NCI-H446 treated with DMSO at 0.1 percent for 48 hours (cell line): ENCODE measurements at regions not wholly inside any gene's neighbourhood (a gene's known extent, or its start where the extent isn't known, plus 50 kb on each side); places are given as distances from the start of the nearest gene placed in this dataset.

Experiments used
- DNase-seq: peaks from one replicate; lab custom pipeline; 2025; lab: John Stamatoyannopoulos, UW

DNA sequence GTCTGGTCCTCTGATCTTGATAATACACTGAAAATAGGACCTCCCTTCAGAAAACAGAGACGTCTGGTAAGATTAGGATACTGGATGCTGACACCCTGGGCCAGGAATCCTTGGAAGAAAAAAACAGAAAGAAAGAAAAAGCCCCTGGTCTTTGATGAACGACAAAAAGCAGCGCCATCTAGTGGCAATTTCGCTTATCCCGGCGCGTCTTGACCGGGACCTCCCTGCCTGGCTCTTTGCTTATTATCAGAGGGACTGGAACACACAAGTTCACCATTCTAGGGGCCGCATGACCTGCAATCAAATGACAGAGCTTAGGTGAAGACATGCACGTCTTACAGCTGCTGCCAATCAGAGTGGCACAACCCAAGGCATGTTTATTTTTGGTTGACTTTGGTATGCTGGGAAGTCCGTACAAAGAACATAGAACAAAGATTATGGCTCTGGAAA, 114.9 kb upstream of the NFIB start:
- DNase-seq, result peak; percentile 100

DNA sequence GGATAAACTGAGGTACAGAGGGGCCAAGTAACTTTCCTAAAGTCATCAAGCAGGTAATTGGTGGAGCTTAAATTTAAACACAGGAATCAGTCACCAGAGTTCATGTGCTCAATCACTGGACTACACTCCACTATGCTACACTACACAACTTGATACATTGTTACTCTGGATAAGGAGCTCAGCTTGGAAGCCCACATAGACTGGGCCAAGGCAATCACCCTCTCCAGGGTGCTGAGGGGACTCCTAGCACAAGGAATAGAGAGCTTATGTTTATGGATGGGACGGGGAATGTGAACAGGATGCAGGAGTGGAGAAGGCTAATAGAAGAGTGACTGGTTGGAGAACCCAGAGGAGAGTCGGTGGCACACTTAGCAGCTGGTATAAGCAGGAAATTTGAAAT, 113.5 kb upstream of the NFIB start:
- no peak for DNase-seq

DNA sequence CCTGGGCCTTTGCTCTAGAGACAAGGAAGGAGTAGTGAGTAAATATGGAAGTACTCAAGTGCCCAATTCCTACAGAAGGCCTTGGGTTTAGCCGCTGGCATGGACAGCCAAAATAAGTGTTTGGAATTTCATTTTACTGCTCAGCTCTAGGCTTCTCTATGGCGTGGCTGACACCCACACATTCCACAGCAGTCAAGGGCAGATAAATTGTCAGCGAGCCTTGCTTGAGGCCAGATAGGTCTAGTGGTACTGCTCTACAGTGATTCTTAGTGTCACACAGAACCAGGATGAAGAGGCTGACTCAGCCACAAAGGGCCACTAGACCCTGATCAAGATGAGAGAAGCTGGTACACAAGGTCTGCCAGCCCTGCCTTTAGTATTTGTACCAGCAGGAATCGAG, 111.0 kb upstream of the NFIB start:
- no peak for DNase-seq

DNA sequence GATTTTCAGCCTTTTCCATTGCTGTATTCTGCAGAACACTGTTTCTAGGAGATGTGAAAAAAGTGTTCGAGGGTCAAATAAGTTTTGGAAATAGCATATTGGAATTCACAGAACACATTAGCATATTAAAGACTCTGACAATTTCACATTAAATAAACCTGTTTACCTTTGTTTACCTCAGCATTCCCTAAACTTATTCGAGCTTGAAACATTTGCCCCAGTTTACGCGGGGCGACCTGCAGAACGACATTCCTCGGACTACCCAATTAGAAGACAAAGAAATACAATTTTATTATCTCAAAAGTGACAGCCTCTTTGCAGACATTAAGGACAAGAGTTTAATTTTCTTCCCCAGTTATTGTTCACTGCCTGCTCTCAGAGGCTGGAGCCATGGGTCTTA, 110.3 kb upstream of the NFIB start:
- DNase-seq, result no peak

DNA sequence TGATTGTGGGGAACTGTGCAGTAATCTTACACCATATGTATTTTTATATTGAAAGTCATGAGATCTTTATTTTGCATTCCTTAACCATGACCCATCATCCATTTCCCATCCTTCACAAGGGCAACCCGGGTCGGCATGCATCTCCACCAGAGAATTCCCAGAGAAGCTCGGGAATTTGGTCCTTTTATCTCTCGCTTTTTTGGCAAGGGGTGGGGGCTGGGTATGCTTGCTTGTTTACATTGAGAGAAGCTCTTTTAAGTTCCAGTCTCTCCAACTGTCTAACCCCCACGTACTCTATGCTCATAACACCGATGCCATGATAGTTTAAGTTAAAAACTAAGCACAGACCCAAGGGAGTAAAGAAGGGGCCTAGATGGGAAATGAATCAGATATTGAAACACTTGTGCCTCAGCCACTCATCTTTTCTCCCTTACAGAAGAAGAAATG, 109.9 kb upstream of the NFIB start:
- DNase-seq, result no peak

DNA sequence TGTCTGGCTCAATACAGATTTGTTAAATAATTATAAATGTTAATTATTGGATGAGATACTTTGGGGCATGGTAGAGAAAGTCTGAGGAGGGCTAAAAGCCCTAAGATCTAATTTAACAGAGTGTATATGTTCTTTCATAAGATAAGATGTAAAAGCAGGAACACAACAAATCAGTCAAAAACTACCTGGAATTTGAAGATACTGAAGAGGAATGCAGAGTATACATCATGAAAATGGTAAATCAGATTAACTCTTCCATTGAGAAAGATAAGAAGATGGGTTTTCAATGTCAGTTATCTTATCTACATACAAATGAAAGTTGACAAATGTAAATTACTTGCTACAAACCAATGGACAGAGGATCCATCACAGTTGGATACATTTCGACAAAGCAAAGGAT, 107.3 kb upstream of the NFIB start:
- no peak for DNase-seq

DNA sequence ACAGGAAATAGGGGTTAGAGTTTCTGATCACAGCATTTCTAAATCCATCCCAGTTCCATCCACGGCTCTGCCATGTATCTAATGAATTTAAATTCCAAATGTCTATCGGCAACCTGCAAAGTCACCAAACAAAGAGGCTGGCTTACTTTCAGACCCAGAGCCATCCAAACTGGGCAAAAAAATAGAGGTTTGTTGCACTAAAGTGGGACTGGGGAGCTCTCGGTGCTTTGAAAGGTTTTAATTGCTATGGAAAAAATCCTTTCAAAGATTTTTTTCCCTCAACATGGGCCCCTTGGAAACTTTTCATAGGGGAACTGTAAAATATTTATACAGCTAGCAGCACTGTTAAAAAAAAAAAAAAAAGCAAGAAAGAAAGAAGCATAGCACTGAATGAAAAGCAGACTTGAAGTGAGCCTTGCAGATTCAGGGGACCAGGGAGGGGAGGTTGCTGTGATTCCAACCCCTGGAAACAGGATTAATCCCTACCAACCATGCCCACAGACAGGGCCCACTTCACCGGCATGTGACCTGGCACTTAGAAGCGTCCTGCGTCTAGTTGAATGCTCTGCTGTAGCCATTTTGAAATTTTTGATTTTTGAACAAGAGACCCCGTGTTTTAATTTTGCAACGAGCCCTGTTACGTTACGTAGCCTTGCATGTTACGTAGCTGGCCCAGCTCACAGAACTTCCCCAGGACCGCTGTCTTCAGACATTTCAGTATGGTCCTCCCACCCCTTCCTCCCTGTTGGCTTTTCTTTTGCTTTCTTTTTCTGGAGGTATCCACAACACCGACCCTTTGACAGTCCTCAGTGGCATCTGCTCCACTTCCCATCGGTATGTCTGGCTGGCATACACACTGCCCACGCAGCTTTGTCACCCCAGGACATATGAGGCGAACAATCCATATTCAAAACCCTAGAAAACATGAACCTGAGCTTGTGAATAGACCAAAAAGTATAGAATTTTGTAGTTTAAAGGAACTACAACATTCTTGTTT, 105.3 kb upstream of the NFIB start:
- peak; percentile 97 for DNase-seq

DNA sequence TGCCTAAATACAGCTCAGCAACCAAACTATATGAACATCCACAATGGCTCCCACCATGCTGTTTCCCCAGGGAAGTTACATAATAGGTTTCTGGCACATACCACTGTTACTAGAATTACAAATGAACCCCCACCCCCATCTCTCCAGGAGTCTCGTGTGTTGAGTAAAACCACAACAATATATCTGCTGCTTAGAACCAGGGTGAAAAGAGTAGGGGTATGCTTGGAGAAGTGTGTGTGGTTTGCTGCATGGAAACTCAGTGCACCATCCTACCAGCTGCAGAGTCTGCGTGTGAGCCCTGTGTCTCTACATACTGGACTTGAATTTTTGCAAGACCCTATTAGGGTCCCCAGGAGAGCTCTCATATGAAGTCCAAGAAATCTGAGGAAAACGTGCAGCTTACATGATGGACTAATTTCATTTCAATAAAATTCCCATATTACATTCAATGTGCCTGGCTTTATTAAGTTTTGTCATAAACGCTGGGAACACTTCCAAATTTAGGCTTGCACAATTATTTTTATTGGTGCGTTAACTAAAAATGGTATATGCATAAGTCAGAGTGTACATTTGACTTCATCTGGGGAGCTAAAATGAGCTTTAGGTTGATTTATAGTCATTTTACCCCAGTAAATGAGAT, 104.5 kb upstream of the NFIB start:
- DNase-seq, result peak; percentile 99

DNA sequence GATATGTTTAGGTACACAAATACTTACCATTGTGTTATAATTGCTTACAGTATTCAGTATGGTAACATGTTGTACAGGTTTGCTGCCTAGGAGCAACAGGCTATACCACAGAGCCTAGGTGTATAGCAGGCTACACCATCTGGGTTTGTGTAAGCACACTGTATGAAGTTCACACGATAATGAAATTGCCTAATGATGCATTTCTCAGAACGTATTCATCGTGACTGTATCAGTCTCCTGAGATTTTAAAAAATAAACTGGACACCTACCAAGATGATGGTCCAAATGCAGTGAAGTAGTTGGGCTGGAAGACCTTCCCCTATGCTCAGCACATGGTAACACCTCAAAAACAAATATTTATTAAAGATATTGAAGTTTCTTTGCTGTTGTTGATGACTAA, 103.3 kb upstream of the NFIB start:
- peak; percentile 99 for DNase-seq

DNA sequence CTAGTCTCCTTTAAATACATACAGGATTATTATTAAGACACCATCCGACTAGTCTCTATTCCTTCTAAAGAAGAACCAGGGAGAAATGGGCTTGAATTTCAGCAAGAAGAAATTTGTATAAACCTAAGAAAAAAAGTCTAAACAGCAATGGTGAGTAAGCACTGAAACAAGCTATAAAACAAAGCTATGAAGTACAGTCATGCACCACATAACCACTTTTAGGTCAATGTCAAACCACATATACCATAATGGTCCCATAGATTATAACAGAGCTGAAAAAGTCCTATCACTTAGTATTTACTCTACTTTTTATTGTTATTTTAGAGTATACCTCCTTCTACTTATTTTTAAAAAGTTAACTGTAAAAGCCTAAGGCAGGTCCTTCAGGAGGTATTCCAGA, 102.0 kb upstream of the NFIB start:
- no peak for DNase-seq

DNA sequence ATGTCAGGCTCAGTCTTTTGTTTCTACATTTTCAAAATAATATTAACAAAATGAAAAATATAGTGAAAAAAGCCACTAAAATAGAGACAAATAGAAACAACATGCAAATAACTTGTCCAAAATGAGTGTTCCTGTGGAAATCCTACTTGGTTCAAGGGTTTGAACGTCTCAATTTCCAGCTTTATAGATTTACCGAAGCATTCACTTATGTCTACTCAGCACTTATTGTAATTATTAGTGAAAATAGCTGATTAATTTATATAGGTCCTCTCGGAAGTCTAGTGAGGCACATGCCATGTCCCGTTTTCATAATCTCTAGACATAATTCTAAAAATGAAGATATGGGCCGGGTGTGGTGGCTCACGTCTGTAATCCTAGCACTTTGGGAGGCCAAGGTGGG, 99.9 kb upstream of the NFIB start:
- no peak for DNase-seq

DNA sequence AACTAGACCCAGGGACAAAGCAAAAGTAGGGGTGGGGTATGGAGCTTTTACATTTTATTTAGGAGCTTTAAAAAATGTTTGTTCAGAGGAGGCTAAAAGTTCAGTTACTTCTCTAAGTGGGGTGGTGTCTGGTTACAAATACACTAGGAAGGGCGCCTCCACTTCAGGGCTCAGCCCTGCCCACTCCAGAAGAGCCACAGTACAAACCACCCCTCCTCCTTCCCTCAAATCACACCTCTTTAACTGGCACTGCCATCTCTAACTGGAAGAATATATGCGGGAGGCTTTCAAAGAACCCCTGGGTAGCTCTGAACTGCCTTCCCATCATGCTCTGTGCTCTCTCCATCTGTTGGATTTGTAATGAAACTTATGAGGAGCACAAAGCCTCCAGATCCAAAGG, 98.8 kb upstream of the NFIB start:
- peak; percentile 90 for DNase-seq

DNA sequence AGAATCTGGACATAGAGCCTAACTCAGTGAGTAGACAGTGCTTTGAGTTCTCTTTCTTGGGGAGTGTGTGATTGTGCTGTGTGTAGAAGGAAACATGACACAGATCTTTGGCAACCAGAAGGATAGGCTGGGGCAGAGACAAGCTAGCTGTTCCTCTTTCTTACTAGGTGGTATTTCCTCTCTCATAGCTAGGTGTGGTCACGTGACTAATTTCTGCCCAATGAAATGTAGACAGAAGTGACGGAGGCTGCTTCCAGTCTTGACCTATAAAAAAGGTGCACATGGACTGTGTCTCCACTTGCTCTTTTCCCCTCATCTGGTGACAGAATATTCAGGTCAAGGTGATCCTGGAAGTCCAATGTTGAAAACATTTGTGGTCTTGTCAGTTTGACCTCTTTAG, 92.5 kb upstream of the NFIB start:
- DNase-seq, result no peak

DNA sequence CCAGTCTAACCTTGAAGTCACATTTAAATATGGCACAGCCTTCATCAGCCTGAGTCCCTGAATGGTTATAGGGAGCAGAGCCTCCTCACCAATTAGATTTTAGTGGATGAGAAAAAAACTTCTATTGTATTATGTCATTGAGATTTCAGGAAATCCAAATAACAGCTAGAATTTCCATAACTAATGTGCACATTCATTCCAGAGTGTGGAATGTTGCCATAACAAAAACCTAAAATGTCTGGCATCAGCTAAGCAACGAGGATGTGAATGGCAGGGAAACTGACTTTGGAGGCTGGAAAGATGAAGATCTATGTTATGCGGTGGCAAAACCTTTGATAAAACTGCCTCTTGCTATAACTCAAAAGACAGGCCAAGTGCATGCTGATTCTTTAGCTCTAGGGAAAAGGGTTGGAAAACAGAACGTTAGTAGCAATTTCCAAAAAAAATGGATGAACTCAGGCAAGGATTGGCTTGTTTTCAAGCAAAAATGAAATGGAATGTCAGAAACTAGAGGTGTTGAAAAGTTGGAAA, 91.3 kb upstream of the NFIB start:
- peak; percentile 93 for DNase-seq

DNA sequence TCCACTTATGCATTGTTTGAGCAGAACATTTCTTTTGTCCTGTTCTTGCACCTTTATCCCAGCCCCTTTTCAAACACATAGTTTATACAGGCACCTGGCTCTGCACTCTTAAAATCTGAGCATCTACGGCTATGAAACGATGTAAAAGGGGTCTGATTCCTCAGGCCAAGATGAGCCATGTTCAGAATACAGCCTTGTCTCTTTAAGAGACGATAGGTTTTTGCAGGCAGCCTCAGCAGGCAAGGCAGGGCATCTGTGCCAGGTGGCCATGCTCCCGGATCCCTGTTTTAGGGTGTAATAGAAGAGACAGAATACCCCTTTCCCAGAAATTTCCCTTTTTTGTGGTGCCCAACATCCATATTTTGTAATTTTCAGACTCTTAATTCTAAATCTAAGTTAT, 89.1 kb upstream of the NFIB start:
- peak; percentile 100 for DNase-seq

DNA sequence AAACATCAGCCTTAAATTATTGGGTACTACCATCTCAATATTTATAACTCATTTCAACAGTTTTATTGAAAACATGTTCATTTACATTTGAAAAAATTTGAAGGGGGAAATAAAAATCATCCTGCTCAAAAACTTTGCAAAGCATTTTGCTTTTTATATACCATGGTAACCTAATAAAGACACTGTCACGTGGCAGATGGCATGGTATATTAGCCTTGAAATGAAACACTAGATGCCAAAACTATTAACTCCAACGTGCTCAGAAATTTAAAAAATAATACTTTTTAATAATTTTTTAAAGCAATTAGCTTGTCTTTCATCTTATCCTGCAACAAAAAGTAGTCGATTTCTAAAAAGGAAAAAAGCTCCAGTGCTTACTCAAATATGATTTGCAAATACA, 88.6 kb upstream of the NFIB start:
- DNase-seq, result peak; percentile 100

DNA sequence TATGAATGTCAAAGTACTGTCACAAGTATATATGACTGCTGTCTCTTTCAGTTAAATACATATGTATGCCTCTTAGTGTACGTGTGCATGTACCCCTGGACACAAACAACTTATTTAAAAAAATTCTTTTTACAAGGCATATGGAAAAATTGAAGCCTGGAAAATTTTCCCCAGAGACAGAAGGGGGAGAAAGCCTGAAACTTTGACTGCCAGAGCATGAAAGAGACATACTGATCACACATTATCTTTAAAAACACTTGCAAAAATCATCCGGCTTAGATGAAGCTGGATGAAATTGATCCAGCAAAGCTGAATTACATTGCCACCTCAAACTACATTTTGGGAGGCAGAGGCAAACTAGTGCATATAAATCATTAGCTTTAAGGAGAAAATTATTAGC, 88.0 kb upstream of the NFIB start:
- peak; percentile 98 for DNase-seq

DNA sequence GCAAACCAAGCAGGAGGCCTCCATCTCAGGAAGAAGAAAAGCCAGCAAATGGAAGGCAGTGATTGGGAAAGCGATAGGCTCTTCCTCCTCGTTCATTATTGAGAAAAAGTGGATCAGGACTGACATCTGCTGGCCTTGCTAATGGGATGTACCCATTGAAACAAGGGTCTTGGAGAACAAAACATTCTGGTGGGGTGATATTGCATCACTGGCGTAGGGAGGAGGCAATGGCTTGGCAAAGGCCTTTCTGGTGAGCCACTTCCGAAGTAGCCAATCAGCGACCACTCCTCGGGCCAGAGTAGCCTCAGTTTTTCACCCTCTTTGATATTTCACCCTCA, 86.7 kb upstream of the NFIB start:
- DNase-seq, result peak; percentile 100

DNA sequence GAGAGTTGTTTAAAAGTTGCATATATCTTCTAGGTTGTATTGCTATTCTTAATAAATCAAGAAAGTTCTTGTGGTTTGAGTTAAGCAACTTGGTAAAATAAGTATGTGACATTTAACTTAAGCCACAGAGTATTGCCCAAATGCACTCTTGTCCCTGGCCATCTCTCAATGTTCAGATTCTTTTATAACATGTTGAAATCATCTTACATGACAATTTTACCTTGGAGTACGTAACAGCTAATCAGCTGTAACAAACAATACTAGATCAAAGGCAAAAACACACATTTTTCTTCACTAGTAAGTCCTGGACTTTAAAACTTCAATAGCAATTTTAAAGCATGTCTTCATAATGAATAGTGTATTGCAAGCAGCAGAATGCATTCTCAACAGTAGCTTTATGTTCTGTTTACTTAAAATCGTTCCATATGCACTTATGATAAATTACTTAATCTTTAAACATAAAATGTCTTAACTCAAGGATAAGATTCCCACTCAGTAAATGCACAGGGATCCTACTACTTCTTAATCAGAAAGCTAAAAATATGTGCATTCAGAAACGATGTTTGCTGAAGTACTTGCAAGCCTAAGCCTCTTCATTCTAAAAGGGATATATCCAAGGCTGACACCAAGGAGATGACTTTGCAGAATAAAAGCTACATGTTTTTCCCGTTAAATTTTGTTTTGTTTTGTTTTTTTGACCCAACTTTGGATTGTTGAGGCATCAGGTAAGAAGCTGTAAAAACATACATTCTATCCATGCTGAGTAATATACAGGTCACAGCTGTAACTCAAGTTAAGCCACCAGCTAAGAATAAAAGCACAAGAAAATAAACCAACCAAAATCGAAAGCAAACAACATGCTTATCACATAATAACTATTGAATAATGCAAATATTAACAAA, 86.1 kb upstream of the NFIB start:
- DNase-seq, result peak; percentile 99

DNA sequence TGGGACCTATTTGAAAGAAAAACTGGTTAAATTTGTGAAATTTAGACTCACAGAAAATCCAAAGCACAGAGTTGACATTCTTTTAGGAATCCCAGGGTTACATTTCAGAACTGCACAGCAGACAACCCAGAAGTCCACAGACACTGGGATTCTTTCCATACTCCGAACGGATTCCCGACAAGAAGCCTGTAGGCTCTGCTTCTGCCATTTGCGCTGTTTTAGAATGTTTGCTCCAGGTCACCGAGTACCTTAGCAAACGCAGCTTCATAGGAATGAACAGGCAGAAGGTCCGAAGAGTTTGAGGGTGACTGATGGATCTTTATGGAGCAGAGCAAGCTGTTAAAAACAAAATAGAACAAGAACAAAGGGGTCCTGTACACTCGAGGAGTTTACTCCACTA, 84.5 kb upstream of the NFIB start:
- DNase-seq, result peak; percentile 79

DNA sequence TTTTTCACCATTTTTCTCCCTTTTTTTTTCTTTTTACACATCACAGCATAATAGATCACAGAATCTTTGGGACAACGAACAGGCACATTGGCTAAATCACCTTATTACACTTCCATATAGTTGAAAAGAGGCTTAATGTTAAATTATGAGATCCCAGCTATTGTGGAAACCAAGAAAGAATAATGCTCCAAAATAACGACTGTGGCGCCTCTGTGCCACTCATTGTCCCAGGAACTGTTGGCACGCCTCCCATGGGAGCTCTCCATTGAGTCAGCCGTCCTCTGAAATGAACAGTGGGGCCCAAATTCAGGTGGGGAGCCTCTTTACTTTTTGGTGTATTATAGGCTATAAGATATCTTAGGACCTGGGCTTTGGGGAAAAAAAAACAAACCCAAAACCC, 82.2 kb upstream of the NFIB start:
- DNase-seq, result no peak
